Small intestine (tissue), 7 donors: ENCODE measurements at regions not wholly inside any gene's neighbourhood (a gene's known extent, or its start where the extent isn't known, plus 50 kb on each side); places are given as distances from the start of the nearest gene placed in this dataset.

Experiments used
- DNase-seq, 2 donors: peaks; one replicate each; pipeline versions ENCODE4 v3.0.0 to v3.0.0-alpha.2; 2013
- FAIRE-seq: peaks from 2 replicates; lab custom pipeline; 2012; peaks lifted over from hg19 to GRCh38; lab: Jason Lieb, UNC
- H3K27ac ChIP-seq, 3 donors: one replicate each; pipeline ENCODE4 v1.5.1; 2013; ENCODE audit warnings: low read length in 2 of 3, mild to moderate bottlenecking in 2 of 3, control low read depth in 1 of 3, inconsistent platforms in 1 of 3, low read depth in 1 of 3, moderate library complexity in 1 of 3
- H3K27me3 ChIP-seq, 3 donors: one replicate each; pipeline ENCODE4 v1.6.1; 2013; ENCODE audit warnings: low read length in 3 of 3, inconsistent platforms in 1 of 3; ENCODE audit not compliant: control insufficient read depth in 3 of 3, insufficient read depth in 3 of 3
- H3K36me3 ChIP-seq, 3 donors: one replicate each; pipeline ENCODE4 v1.6.1; 2013; ENCODE audit warnings: low read length in 3 of 3, inconsistent platforms in 1 of 3, low read depth in 1 of 3, mild to moderate bottlenecking in 1 of 3, moderate library complexity in 1 of 3; ENCODE audit not compliant: control insufficient read depth in 3 of 3, insufficient read depth in 2 of 3
- H3K4me1 ChIP-seq, 3 donors: one replicate each; pipeline ENCODE4 v1.6.1; 2013; ENCODE audit warnings: low read length in 2 of 3, inconsistent platforms in 1 of 3, low read depth in 1 of 3, mild to moderate bottlenecking in 1 of 3, moderate library complexity in 1 of 3; ENCODE audit not compliant: control insufficient read depth in 3 of 3, insufficient read depth in 2 of 3
- H3K4me3 ChIP-seq, 3 donors: one replicate each; pipeline ENCODE4 v1.5.1; 2013; ENCODE audit warnings: low read length in 3 of 3, control low read depth in 1 of 3, inconsistent platforms in 1 of 3, low read depth in 1 of 3, mild to moderate bottlenecking in 1 of 3, moderate library complexity in 1 of 3
- H3K9me3 ChIP-seq, 2 donors: one replicate each; pipeline ENCODE4 v1.6.1; 2013; ENCODE audit warnings: low read depth in 1 of 2, low read length in 1 of 2; ENCODE audit not compliant: control insufficient read depth in 2 of 2, insufficient read depth in 1 of 2
- WGBS, 3 donors: extraction: QIAGEN DNeasy Blood & Tissue Kit; methylation state at CpG; one replicate each; pipeline ENCODE4 v1.1.7; 2013; 5-methylcytosine and 5-hydroxymethylcytosine counted together
- donor health status: healthy with polysubstance abuse.
- donor health status: control.
- donor health status: control.
- donor health status: Bipolar disorder and iron deficiency.
- donor health status: healthy.

GRCh38 chr2:117703858-117704257, 110.6 kb upstream of the DDX18 start:
- DNase-seq = no peak
- H3K4me3 ChIP-seq = no peak overlapping the region
- no peaks in the 10 kb centered on the region for H3K27me3 ChIP-seq
- 87 to 88% (median 88%) methylated on average over 7 of the region's 7 CpGs for WGBS, 3 donors
- H3K27ac ChIP-seq = no peak overlapping the region
- no peaks in the 10 kb centered on the region for H3K36me3 ChIP-seq
- no peaks in the 10 kb centered on the region for H3K9me3 ChIP-seq
- FAIRE-seq = no peak
- no peaks in the 10 kb centered on the region for H3K4me1 ChIP-seq

- DNase-seq = no peak
- no peak overlapping the region for H3K4me3 ChIP-seq
- no peak overlapping the region for H3K27ac ChIP-seq
- H3K27me3 ChIP-seq = no peaks in the 10 kb centered on the region
- H3K9me3 ChIP-seq = no peaks in the 10 kb centered on the region
- no peaks in the 10 kb centered on the region for H3K4me1 ChIP-seq
- no peak for FAIRE-seq
- WGBS, 3 donors = 60 to 74% (median 61%) methylated on average over 3 of the region's 3 CpGs
- no peaks in the 10 kb centered on the region for H3K36me3 ChIP-seq
Observed at GRCh38 chr2:117704818-117705217, 109.7 kb upstream of the DDX18 start.

- H3K36me3 ChIP-seq = no peaks in the 10 kb centered on the region
- no peak overlapping the region for H3K27ac ChIP-seq
- DNase-seq = no peak
- no peak for FAIRE-seq
- no peaks in the 10 kb centered on the region for H3K27me3 ChIP-seq
- H3K4me3 ChIP-seq = no peak overlapping the region
- no peaks in the 10 kb centered on the region for H3K4me1 ChIP-seq
- peaks cover 0 to 2% of the 10 kb centered on the region in 2 donors for H3K9me3 ChIP-seq
Observed at GRCh38 chr2:117707874-117708273, 106.6 kb upstream of the DDX18 start.

- no peaks in the 10 kb centered on the region for H3K27me3 ChIP-seq
- peaks cover 0 to 2% of the 10 kb centered on the region in 2 donors for H3K9me3 ChIP-seq
- no peaks in the 10 kb centered on the region for H3K4me1 ChIP-seq
- WGBS, 3 donors = 67 to 84% (median 84%) methylated on average over 2 of the region's 2 CpGs
- no peak overlapping the region for H3K4me3 ChIP-seq
- H3K36me3 ChIP-seq = no peaks in the 10 kb centered on the region
- H3K27ac ChIP-seq = no peak overlapping the region
- FAIRE-seq (no peak), DNase-seq (no peak)
Observed at GRCh38 chr2:117712684-117713083, 101.8 kb upstream of the DDX18 start.

- 57 to 71% (median 70%) methylated on average over 6 of the region's 6 CpGs for WGBS, 3 donors
- Histone ChIP-seq H3K9me3 (peaks cover 0 to 2% of the 10 kb centered on the region in 2 donors), H3K36me3 (no peaks in the 10 kb centered on the region), H3K27me3 (no peaks in the 10 kb centered on the region), H3K4me1 (no peaks in the 10 kb centered on the region), H3K27ac (no peak overlapping the region), H3K4me3 (no peak overlapping the region)
- DNase-seq = no peak
- no peak for FAIRE-seq
Observed at GRCh38 chr2:117714110-117714509, 100.4 kb upstream of the DDX18 start.

- FAIRE-seq (no peak), DNase-seq (no peak)
- Histone ChIP-seq H3K9me3 (peaks cover 0 to 2% of the 10 kb centered on the region in 2 donors), H3K27ac (no peak overlapping the region), H3K27me3 (no peaks in the 10 kb centered on the region), H3K4me1 (no peaks in the 10 kb centered on the region), H3K36me3 (no peaks in the 10 kb centered on the region), H3K4me3 (no peak overlapping the region)
- WGBS, 3 donors = 86 to 90% (median 88%) methylated on average over 7 of the region's 7 CpGs
Observed at GRCh38 chr2:117714745-117715417, 99.6 kb upstream of the DDX18 start.

GRCh38 chr2:117716505-117716904, 98.0 kb upstream of the DDX18 start:
- 62 to 71% (median 69%) methylated on average over 3 of the region's 3 CpGs for whole genome bisulfite sequencing, 3 donors

GRCh38 chr2:117717072-117717471, 97.4 kb upstream of the DDX18 start:
- Histone ChIP-seq H3K36me3 (no peaks in the 10 kb centered on the region), H3K27ac (no peak overlapping the region), H3K27me3 (no peaks in the 10 kb centered on the region), H3K4me3 (no peak overlapping the region), H3K4me1 (no peaks in the 10 kb centered on the region), H3K9me3 (peaks cover 0 to 1% of the 10 kb centered on the region in 2 donors)
- FAIRE-seq = no peak
- no peak for DNase-seq
- WGBS, 3 donors = 15 to 35% (median 19%) methylated on average over 6 of the region's 6 CpGs

More at GRCh38 chr2:117716505-117716904, 98.0 kb upstream of the DDX18 start:
- no peak overlapping the region for H3K4me3 ChIP-seq
- H3K27me3 ChIP-seq = no peaks in the 10 kb centered on the region
- H3K36me3 ChIP-seq = no peaks in the 10 kb centered on the region
- H3K9me3 ChIP-seq = peaks cover 0 to 2% of the 10 kb centered on the region in 2 donors
- no peak overlapping the region for H3K27ac ChIP-seq
- no peaks in the 10 kb centered on the region for H3K4me1 ChIP-seq
- DNase-seq (no peak), FAIRE-seq (no peak)

- no peaks in the 10 kb centered on the region for H3K36me3 ChIP-seq
- DNase-seq (no peak), FAIRE-seq (no peak)
- 17 to 40% (median 24%) methylated on average over 3 of the region's 3 CpGs for WGBS, 3 donors
- H3K9me3 ChIP-seq = no peaks in the 10 kb centered on the region
- no peaks in the 10 kb centered on the region for H3K4me1 ChIP-seq
- no peak overlapping the region for H3K27ac ChIP-seq
- H3K4me3 ChIP-seq = no peak overlapping the region
- H3K27me3 ChIP-seq = no peaks in the 10 kb centered on the region
Observed at GRCh38 chr2:117718048-117718447, 96.4 kb upstream of the DDX18 start.
